T-helper 1 cell treated with Interleukin-12 subunit alpha and Interleukin-12 subunit beta and Interleukin-4 antibody, amounts not matched to agents 30 ng/mL and 1 ng/mL, for 36 hours (primary cell): ENCODE measurements at regions not wholly inside any gene's neighbourhood (a gene's known extent, or its start where the extent isn't known, plus 50 kb on each side); places are given as distances from the start of the nearest gene placed in this dataset.

Experiments
- intact Hi-C: fragments of 100-400 bp; cut with micrococcal nuclease; formaldehyde crosslinking; loops from one replicate; pipeline ENCODE4 v1.15.1; 2024

DNA sequence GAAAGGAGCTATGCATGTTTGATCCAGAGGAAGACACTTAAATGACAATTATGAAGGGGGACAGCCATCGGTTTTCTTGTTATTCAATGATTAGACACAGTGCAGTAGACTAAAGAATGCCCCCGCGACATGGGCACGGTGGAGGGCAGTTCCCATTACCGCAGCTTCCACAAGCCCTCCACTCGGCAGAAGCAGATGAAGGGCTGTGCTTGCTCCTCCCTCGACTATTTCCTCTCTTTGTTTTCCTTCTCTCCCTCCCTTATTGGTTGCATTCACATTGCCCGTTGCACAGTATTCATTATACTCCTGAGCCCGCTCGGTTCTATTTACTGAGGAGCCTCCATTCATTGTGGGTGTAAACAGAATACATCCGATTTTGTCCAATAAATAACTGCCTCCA is 138.8 kb upstream of the RASSF8 start:
- intact Hi-C loops, result no loop called here

- intact Hi-C loops, result no loop called here
Measured at GRCh38 chr12:25822281-25822680, 136.2 kb upstream of the RASSF8 start.

- intact Hi-C loops, result no loop called here
Measured at GRCh38 chr12:25824734-25825133, 133.7 kb upstream of the RASSF8 start.

DNA sequence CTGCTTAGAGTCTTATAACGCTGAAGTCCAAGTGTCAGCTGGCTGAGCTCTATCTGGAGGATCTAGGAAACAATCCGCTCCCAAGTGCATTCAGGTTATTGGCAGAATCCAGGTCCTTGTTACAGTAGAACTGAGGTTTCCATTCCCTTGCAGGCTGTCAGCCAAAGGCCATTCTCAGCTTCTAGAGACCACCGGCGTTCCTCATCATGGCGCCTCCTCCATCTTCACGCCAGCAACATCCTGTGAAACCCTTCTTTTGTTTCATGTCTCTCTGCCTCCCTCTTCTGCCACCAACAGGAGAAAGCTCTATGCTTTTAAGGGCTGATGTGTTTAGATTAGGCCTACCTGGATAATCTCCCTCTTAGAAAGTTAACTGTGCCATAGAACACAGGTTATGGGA is 133.0 kb upstream of the RASSF8 start:
- intact Hi-C loops, result no loop called here

DNA sequence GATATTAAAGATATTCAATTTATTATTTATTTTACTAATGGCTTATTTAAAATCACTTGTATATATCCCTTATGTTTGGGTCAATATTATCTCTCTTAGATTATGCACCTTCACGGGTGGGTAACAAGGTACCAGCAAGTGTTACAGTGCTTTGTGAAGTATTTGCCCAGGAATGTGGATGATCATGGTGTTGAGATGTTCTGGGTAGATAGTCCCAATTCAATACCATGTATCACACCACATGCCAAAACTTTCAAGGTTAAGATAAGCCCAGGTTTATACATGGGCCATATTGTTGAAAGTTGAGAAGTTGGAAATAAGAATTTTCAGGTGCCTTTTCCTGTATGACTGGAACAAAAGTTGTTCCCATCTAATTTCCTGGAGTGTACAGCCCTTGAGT is 131.3 kb upstream of the RASSF8 start:
- intact Hi-C loops, result no loop called here

GRCh38 chr12:25827747-25828146 is 130.7 kb upstream of the RASSF8 start:
- intact Hi-C loops, result no loop called here

GRCh38 chr12:25828188-25828587 is 130.3 kb upstream of the RASSF8 start:
- intact Hi-C loops, result no loop called here

GRCh38 chr12:25829192-25829591 is 129.3 kb upstream of the RASSF8 start:
- intact Hi-C loops, result no loop called here

DNA sequence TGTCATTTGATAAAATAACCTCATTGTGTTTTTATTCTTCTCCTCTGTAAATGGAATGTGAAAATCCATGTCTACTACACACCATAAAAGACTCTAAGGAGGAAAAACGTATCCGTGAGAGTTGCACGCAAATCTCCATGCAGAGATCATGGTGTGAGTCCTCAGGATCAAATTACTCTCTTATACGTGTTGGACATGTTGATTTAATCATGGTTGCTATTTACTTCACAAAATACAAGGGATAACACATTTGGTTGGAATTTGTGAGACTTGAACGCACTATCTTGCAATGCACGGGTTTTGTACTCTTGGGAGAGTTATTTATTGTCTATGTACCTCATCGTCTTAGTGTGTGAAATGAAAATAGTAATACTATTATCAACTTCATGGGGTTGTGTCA is 128.0 kb upstream of the RASSF8 start:
- intact Hi-C loops, result no loop called here

- intact Hi-C loops, result no loop called here
Measured at GRCh38 chr12:25833657-25834056, 124.8 kb upstream of the RASSF8 start.

GRCh38 chr12:25835385-25835784 is 123.1 kb upstream of the RASSF8 start:
- intact Hi-C loops, result no loop called here

GRCh38 chr12:25838007-25838406 is 120.5 kb upstream of the RASSF8 start:
- intact Hi-C loops, result no loop called here

DNA sequence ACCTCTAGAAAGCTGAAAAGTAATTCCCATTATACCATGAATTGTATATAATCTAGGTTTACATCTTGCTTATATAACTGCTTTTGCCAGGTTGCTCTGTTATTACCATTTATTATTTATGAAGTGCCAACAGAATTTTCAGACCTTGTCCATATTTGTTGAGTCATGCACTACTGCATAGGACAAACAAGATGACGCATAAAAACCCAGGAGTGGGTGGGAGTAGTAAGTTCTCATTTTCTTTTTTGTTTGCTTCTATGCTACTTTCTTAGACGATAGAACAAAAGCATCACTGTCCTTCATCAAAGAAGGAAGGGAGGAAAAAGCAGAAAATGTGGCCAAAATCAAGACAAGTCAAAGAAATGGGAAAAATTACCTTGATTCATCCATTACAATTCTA is 119.0 kb upstream of the RASSF8 start:
- intact Hi-C loops, result no loop called here

DNA sequence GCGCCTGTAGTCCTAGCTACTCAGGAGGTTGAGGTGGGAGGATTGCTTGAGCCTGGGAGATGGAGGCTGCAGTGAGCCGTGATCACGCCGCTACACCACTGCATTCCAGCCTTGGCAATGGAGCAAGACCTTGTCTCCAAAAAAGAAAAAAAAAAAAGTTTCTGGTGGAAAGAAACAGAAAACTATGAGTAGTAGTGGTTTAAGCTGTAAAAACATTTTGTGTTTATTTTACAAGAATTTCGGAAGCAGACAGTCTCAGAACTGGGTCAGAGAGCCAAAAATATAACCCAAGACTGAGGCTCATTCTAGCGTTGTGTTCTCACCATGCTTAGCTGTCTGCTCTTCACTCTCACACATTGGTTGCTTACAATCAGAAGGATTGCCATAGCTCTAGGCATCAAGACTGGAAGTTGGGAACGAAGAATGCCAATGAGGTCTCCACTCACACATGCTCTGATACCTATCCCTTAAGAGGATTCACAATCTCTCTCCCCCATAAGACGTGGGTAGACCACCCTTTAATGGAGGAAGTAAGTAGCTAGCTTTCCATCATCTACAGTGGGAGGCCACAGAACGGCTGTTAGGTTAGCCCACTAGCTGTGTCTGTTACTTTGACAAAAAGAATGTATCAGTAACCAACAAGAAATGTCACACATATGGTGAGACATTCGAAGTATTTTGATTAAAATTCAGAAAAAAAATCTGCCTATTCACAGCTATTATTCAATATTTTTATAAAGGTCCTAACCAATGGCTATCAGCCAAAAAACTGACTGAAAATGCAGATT is 117.6 kb upstream of the RASSF8 start:
- intact Hi-C loops, result no loop called here

- intact Hi-C loops, result no loop called here
Measured at GRCh38 chr12:25842254-25842653, 116.2 kb upstream of the RASSF8 start.

DNA sequence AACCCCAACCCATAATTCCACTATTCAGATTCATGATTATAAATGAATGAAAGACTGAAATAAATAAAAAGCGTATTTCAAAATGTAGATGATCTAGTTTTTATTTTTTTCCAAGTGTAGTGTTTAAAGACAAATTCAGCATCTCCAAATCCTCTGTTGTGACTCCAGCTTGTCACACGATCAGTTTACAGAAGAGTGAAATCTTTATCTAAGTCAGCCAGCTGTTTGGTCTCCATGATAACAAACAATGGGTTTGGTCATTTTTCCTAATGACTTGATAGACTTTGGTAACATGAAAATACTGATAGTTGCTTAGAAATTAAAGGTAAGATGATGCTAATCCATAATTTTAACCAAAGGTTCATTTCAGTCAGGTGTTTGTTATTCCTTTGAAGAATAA is 114.5 kb upstream of the RASSF8 start:
- intact Hi-C loops, result no loop called here

DNA sequence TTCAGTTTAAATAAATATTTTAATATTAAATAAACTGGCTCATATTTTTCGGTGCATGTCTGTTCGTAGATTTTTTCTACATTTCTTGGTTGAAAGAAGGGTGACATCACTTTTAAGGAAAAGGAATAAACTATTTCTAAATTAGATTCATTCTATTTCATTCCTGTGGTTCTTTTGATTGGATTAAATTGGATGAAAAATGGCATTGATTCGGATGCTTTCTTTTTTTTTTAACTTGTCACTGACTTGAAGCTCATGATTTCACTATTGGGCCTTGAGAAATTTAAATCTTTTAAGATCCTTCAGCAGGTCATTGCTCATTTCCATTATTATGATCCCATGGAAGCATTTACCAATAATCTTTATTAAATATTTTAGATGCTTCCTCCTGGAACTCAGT is 113.1 kb upstream of the RASSF8 start:
- intact Hi-C loops, result no loop called here

DNA sequence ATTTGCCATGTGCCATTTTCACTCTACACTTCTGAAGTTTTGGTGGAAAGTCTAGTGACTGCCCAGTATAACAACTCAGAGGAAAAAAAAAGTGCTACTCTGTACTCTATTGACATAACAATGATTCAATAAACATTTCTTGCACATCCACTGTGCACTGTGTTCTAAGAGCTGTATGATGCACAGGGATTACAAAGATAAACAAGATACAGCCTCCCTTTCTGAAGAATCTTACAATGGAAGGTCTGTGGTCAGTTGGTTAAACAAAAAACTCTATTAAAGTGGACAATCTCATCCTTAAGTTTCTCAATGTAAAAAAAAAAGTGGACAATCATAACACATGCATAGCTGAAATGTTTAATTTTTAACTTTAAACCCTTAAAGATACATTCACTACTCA is 105.7 kb upstream of the RASSF8 start:
- intact Hi-C loops, result no loop called here

- intact Hi-C loops, result no loop called here
Measured at GRCh38 chr12:25853316-25854095, 105.0 kb upstream of the RASSF8 start.

DNA sequence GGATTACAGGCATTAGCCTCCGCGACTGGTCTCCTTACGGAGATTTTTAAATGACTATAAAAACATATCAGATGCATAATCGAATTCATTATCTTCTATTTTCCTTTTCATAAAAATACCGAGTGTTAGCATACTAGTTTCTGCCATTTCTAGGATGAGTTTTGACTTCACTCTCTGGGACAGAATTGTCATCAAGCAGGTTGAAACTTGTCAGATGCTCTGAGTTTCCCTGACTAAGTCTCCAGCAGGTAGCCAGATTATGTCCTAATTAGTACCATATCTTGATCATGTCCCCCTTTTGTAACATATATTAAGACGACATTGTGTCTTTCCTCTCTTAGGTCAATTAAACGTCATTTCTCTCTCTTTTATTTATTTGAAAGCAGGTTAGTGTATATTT is 103.5 kb upstream of the RASSF8 start:
- intact Hi-C loops, result no loop called here

- intact Hi-C loops, result no loop called here
Measured at GRCh38 chr12:25855716-25856115, 102.8 kb upstream of the RASSF8 start.

- intact Hi-C loops, result no loop called here
Measured at GRCh38 chr12:25859976-25860375, 98.5 kb upstream of the RASSF8 start.

GRCh38 chr12:25861226-25861625 is 97.3 kb upstream of the RASSF8 start:
- intact Hi-C loops, result no loop called here
